ENCODE measurements at regions not wholly inside any gene's neighbourhood (a gene's known extent, or its start where the extent isn't known, plus 50 kb on each side); places are given as distances from the start of the nearest gene placed in this dataset.

GRCh38 chr4:23390246-23390645, 499.6 kb downstream of the PPARGC1A start:
- TF ChIP-seq CTCF (conservative IDR thresholded peaks at IDR 0.05; ENCODE audit: low read depth, low read length), result no peak
- TF ChIP-seq EZH2phosphoT487 (IDR thresholded peaks at IDR 0.05; ENCODE audit: borderline replicate concordance, low read length), result no peak
- no peak for TF ChIP-seq EZH2 (IDR thresholded peaks at IDR 0.05; ENCODE audit: low read length, unreplicated experiment)

All from PC-3 (cell line).